IMR-90 (cell line): ENCODE measurements at regions not wholly inside any gene's neighbourhood (a gene's known extent, or its start where the extent isn't known, plus 50 kb on each side); places are given as distances from the start of the nearest gene placed in this dataset.

Experiments used
- BHLHE40 ChIP-seq: fragments of 150-350 bp; IDR thresholded peaks from 2 replicates; pipeline ENCODE4 v1.6.1; 2016; ENCODE audit warnings: mild to moderate bottlenecking, low read depth, low read length
- CEBPB ChIP-seq: IDR thresholded peaks from 2 replicates; pipeline ENCODE4 v1.6.1; 2012; ENCODE audit warnings: low read depth, low read length, improper control_type of control experiment
- CTCF ChIP-seq: conservative IDR thresholded peaks from 2 replicates; pipeline ENCODE4 v1.5.1; 2012; ENCODE audit warnings: mild to moderate bottlenecking, low read depth, low read length, improper control_type of control experiment
- ELK1 ChIP-seq: fragments of 150-350 bp; IDR thresholded peaks from 2 replicates; pipeline ENCODE4 v1.6.1; 2016; ENCODE audit warnings: low read depth, mild to moderate bottlenecking, low read length, moderate library complexity, borderline replicate concordance
- FOS ChIP-seq: fragments of 150-350 bp; IDR thresholded peaks from 2 replicates; pipeline ENCODE4 v1.6.1; 2016; ENCODE audit warnings: low read depth, low read length
- MAFK ChIP-seq: IDR thresholded peaks from 2 replicates; pipeline ENCODE4 v1.6.1; 2012; ENCODE audit warnings: low read depth, low read length, improper control_type of control experiment
- MAZ ChIP-seq: IDR thresholded peaks from 2 replicates; pipeline ENCODE4 v1.6.1; 2012; ENCODE audit warnings: low read depth, mild to moderate bottlenecking, low read length, improper control_type of control experiment, moderate library complexity, borderline replicate concordance
- MXI1 ChIP-seq: IDR thresholded peaks from 2 replicates; pipeline ENCODE4 v1.6.1; 2012; ENCODE audit warnings: low read depth, mild to moderate bottlenecking, low read length, moderate library complexity, borderline replicate concordance
- POLR2A ChIP-seq: IDR thresholded peaks from 2 replicates; pipeline ENCODE4 v1.6.1; 2012; ENCODE audit warnings: mild to moderate bottlenecking, low read depth, low read length
- RAD21 ChIP-seq: IDR thresholded peaks from 2 replicates; pipeline ENCODE4 v1.6.1; 2012; ENCODE audit warnings: low read length, improper control_type of control experiment
- RCOR1 ChIP-seq: IDR thresholded peaks from 2 replicates; pipeline ENCODE4 v1.6.1; 2012; ENCODE audit warnings: mild to moderate bottlenecking, low read length, improper control_type of control experiment; ENCODE audit not compliant: insufficient replicate concordance
- RFX5 ChIP-seq: IDR thresholded peaks from 2 replicates; pipeline ENCODE4 v1.8.0; 2012; ENCODE audit warnings: low read depth, mild to moderate bottlenecking, low read length, moderate library complexity
- SMC3 ChIP-seq: fragments of 150-350 bp; IDR thresholded peaks from 2 replicates; pipeline ENCODE4 v1.6.1; 2016; ENCODE audit warnings: low read depth, mild to moderate bottlenecking, antibody characterized with exemption, low read length, moderate library complexity

- no peak for TF ChIP-seq CTCF
- no peak for TF ChIP-seq SMC3
- no peak for TF ChIP-seq RCOR1
- no peak for TF ChIP-seq MAZ
- TF ChIP-seq MAFK: no peak
- no peak for TF ChIP-seq POLR2A
- no peak for TF ChIP-seq BHLHE40
- TF ChIP-seq FOS: no peak
- TF ChIP-seq ELK1: no peak
- TF ChIP-seq CEBPB: no peak
- no peak for TF ChIP-seq MXI1
- TF ChIP-seq RFX5: no peak
- TF ChIP-seq RAD21: no peak
Measured at GRCh38 chr2:151171186-151171585, 90.5 kb downstream of the RBM43 start.
